GM12864 (cell line): ENCODE measurements at regions not wholly inside any gene's neighbourhood (a gene's known extent, or its start where the extent isn't known, plus 50 kb on each side); places are given as distances from the start of the nearest gene placed in this dataset.
"Not testable (repeated sequence)": the region's sequence is repeated elsewhere in the genome, so short reads cannot be mapped to it uniquely, and the experiment has no call there.

ENCODE experiments used
- DNase-seq: peaks from one replicate; pipeline ENCODE4 v3.0.0-alpha.2; 2011; ENCODE audit warnings: low read depth
- H3K4me3 ChIP-seq: 2 replicates; pipeline ENCODE4 v1.5.1; 2011; ENCODE audit warnings: mild to moderate bottlenecking, low read depth, low read length, control low read depth
- CTCF ChIP-seq: IDR thresholded peaks from 2 replicates; pipeline ENCODE4 v1.5.1; 2011; ENCODE audit warnings: low read depth, mild to moderate bottlenecking, moderate library complexity, low read length, control low read depth, inconsistent platforms; ENCODE audit errors: missing control alignments

- no peak overlapping the region for H3K4me3 ChIP-seq
- no peak for DNase-seq
- no peak for TF ChIP-seq CTCF
These were observed 498.2 kb upstream of the TNP1 start for GRCh38 chr2:217357886-217358620.

- no peak overlapping the region for H3K4me3 ChIP-seq
- no peak for DNase-seq
- TF ChIP-seq CTCF: no peak
These were observed 496.9 kb upstream of the TNP1 start for GRCh38 chr2:217356781-217357180.

- TF ChIP-seq CTCF: no peak
- no peak for DNase-seq
- H3K4me3 ChIP-seq: no peak overlapping the region
These were observed 496.3 kb upstream of the TNP1 start for GRCh38 chr2:217356142-217356541.

GRCh38 chr2:217353591-217353990 lies 493.7 kb upstream of the TNP1 start:
- no peak for TF ChIP-seq CTCF
- H3K4me3 ChIP-seq: no peak overlapping the region
- no peak for DNase-seq

GRCh38 chr2:217351378-217351777 lies 491.5 kb upstream of the TNP1 start:
- H3K4me3 ChIP-seq: no peak overlapping the region
- no peak for DNase-seq
- no peak for TF ChIP-seq CTCF

- no peak overlapping the region for H3K4me3 ChIP-seq
- DNase-seq: no peak
- TF ChIP-seq CTCF: no peak
These were observed 489.4 kb upstream of the TNP1 start for GRCh38 chr2:217349251-217349650.

GRCh38 chr2:217347630-217348029 lies 487.8 kb upstream of the TNP1 start:
- not testable (repeated sequence) for H3K4me3 ChIP-seq, DNase-seq

GRCh38 chr2:217346043-217346442 lies 486.2 kb upstream of the TNP1 start:
- not testable (repeated sequence) for H3K4me3 ChIP-seq, DNase-seq
